ENCODE measurements at regions not wholly inside any gene's neighbourhood (a gene's known extent, or its start where the extent isn't known, plus 50 kb on each side); places are given as distances from the start of the nearest gene placed in this dataset.

- no peak overlapping the region for H3K4me3 ChIP-seq (ENCODE audit: low read depth, low read length)
- TF ChIP-seq CTCF (IDR thresholded peaks at IDR 0.05; ENCODE audit: low read depth, low read length), result no peak
Observed at GRCh38 chr1:61007534-61008364, 74.6 kb upstream of the NFIA start.

GRCh38 chr1:61005614-61006580 is 76.5 kb upstream of the NFIA start:
- H3K4me3 ChIP-seq (ENCODE audit: low read depth, low read length), result no peak overlapping the region
- no peak for TF ChIP-seq CTCF (IDR thresholded peaks at IDR 0.05; ENCODE audit: low read depth, low read length)

- TF ChIP-seq CTCF (IDR thresholded peaks at IDR 0.05; ENCODE audit: low read depth, low read length), result no peak
- H3K4me3 ChIP-seq (ENCODE audit: low read depth, low read length), result no peak overlapping the region
Observed at GRCh38 chr1:61004262-61005003, 77.9 kb upstream of the NFIA start.

- no peak for TF ChIP-seq CTCF (IDR thresholded peaks at IDR 0.05; ENCODE audit: low read depth, low read length)
Observed at GRCh38 chr1:61000327-61000726, 82.0 kb upstream of the NFIA start.

GRCh38 chr1:60998786-60999185 is 83.6 kb upstream of the NFIA start:
- TF ChIP-seq CTCF (IDR thresholded peaks at IDR 0.05; ENCODE audit: low read depth, low read length), result no peak
- H3K4me3 ChIP-seq (ENCODE audit: low read depth, low read length), result no peak overlapping the region

More at GRCh38 chr1:61000327-61000726, 82.0 kb upstream of the NFIA start:
- no peak overlapping the region for H3K4me3 ChIP-seq (ENCODE audit: low read depth, low read length)

GRCh38 chr1:60994828-60995492 is 87.4 kb upstream of the NFIA start:
- H3K4me3 ChIP-seq (ENCODE audit: low read depth, low read length), result no peak overlapping the region
- no peak for TF ChIP-seq CTCF (IDR thresholded peaks at IDR 0.05; ENCODE audit: low read depth, low read length)
